NCI-H1092 treated with DMSO at 0.1 percent for 48 hours (cell line): ENCODE measurements at regions not wholly inside any gene's neighbourhood (a gene's known extent, or its start where the extent isn't known, plus 50 kb on each side); places are given as distances from the start of the nearest gene placed in this dataset.

ENCODE experiments used
- DNase-seq: peaks from one replicate; lab custom pipeline; 2025; lab: John Stamatoyannopoulos, UW

DNA sequence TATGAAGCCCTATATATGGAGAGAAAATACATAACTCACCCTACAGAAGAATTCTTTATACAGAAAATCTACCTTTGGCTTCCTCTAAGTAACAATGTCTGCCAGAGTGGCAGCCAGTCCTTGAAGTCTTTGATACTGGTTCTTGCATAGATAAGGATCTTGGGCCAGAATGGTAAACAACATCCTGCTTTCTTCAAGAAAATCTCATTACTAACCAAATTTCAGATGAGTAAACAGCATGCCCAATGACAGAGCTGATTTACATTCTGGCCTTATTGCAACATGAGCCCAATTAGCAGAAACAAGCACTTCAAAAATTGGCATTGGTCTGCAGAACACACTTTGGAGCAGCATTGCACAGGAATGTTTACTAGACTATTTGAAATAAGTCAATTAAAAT, 336.5 kb upstream of the ST6GAL2 start:
- no peak for DNase-seq

DNA sequence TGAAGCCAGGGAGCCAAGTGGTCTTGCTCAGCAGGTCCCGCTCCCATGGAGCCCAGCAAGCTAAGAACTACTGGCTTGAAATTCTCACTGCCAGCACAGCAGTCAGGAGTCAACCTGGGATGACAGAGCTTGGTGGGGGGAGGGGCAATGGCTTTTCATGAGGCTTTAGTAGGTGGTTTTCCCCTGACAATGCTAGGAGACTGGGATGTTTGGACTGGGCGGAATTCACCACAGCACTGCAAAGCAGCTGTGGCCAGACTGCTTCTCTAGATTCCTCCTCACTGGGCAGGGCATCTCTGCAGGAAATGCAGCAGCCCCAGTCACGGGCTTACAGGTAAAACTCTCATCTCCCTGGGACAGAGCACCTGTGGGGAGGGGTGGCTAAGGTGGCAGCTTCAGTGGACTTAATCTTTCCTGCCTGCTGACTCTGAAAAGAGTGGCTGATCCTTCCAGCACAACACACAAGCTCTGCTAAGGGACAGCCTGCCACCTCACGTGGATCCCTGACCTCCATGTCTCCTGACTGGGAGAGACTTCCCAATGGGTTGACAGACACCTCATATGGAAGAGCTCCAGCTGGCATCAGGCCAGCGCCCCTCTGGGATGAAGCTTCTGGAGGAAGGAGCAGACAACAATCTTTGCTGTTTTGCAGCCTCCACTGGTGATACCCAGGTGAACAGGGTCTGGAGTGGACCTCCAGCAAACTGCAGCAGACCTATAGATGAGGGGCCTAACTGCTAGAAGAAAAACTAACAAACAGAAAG, 349.7 kb upstream of the ST6GAL2 start:
- DNase-seq: no peak

GRCh38 chr2:107242811-107243210, 356.8 kb upstream of the ST6GAL2 start:
- no peak for DNase-seq

DNA sequence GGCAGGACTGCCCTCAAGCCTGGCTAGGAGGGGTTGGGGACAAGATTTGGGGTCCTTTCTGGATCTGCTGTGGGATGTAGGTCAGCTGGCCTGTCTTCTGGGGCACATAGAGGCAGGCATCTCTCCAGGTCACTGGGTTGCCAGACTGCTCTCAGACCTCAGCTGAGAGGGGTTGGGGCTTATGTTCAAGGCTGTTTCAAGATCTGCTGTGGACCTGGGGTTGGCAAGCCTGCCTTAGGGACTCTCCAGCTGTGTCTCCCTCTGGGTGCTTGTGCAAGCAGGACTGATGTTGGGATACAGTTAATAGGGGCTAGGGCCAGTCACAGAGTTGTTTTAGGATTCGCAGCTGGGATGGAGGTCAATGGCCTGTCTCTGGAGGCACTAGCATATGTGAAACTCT, 363.0 kb upstream of the ST6GAL2 start:
- DNase-seq: no peak

GRCh38 chr2:107255744-107256143, 369.8 kb upstream of the ST6GAL2 start:
- no peak for DNase-seq

DNA sequence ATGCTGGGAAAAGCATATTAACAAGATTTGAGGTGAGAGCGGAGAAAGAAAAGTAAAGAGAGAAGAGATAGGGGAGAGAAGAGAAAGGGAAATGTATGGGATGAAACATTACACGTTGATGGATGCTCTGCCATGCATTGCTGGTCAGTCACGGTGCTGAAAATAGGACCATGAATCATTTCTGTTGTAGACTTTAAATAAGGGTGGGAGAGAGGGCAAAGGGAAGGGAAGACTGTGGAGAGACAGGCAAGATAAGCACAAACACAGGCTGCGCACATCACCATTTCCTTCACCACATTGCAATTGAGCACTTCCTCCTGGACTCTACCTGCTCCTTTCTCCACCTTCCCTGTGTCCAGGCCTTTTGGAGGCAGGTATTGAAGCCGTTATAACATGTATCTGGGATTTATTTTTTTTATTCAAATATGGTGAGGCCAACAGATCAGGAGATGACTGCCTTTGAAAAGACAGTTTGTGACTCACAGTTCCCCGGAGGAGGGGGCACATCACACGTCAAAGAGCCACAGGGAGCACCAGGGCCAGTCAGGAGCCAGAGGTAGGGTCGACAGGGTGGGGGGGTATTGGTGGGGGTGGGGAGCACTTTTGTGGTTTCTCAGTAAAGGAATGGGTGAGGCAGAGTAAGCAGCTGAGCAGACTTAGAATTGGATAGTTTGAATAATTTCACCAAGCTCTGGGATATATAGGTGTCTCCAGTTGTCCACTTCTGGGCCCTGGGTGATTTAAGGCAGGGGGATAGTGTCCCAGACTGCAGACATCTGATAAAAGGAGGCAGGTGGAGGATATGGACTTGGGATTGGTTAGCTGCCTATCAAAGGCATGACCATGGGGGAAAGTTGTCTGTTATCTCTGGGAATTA, 372.8 kb upstream of the ST6GAL2 start:
- DNase-seq: no peak

DNA sequence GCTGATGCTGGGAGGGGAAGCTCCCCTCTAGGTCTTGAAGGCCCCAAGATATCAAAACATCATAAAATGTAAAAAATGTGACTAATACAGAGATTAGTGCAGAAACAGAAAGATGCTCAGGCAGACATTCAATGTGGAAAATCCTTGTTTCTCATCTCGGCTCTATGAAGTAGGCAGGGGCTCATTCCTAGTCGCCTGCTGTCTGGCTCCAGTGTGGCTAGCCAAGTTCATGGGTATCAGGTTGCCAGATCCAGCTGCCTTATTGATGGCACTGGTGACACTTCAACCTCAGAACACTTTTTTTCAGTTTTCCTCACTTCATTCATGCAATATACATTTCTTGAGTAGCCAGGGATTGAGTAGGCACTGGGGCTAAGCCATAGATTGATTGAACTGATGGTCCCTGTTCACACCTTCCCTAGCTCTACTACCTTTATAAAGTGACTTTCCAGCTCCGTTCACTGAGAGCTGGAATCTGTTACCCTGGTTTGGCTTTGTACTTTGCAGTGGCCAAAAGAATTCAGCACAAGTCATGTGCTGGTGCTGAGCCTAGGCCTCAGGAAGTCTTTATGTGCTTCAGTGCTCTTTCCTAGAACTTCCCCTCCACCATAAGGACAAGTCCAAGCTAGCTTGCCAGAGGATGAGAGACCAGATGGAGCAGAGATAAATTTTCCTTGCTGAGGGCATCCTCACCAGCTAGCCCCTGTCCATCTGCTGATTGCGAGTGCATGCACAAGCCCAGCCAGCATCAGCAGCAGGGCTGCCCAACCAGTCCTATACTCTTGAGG, 373.6 kb upstream of the ST6GAL2 start:
- no peak for DNase-seq

- no peak for DNase-seq
Observed at GRCh38 chr2:107263628-107264027, 377.7 kb upstream of the ST6GAL2 start.

GRCh38 chr2:107264184-107264583, 378.2 kb upstream of the ST6GAL2 start:
- DNase-seq: no peak

GRCh38 chr2:107266555-107266954, 380.6 kb upstream of the ST6GAL2 start:
- DNase-seq: no peak

DNA sequence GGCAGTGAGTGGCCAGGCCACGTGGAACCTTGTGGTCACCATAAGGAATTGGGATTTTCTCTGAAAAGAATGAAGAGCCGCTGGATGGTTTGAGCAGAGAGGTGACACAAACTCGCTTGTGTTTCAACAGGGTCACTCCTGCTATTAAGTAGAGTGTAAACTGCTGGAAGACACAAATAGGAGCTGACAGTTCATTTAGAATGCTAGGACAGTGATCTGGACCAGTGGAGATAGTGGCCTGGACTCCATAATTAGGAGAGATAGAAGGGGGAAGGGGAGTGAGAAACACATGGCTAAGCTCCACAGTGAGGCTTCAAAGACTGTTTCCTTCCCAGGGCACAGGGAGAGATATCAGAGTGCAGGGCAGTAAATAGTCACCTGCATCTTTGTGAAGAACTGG, 381.1 kb upstream of the ST6GAL2 start:
- no peak for DNase-seq

GRCh38 chr2:107276034-107276433, 390.1 kb upstream of the ST6GAL2 start:
- no peak for DNase-seq

- no peak for DNase-seq
Observed at GRCh38 chr2:107278672-107279071, 392.7 kb upstream of the ST6GAL2 start.

GRCh38 chr2:107281637-107282036, 395.7 kb upstream of the ST6GAL2 start:
- DNase-seq: no peak

GRCh38 chr2:107282135-107282534, 396.2 kb upstream of the ST6GAL2 start:
- no peak for DNase-seq

DNA sequence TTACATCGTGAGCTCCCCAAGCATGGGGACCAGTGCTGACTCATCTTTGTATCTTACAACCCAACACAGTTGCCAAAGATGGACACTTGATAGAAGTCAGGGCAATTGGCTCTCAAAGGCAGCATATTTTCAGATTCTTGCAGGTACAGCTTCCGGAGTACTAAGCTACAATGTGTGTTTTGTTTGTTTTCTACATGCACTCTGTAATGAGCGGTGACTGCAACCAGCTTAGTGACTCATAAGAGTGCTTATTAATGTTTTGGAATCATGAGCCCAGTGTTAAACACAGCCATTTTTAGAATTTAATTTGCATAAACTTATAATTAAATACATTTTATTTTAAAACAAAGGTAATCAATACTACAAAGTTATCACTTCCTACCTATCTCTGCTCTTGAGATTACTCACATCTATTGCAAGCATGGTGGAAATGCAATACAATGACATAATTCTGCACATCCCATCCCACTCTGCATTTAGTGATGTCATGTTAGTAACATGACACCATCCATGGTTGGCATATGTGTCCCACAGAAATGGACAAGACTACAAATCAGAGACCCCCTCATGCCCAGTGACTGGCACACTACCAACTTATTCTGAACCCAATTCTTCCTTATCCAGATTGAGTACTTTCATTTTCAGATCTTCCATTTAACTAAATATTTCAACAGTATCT, 399.8 kb upstream of the ST6GAL2 start:
- no peak for DNase-seq

- DNase-seq: no peak
Observed at GRCh38 chr2:107290041-107290440, 404.1 kb upstream of the ST6GAL2 start.

- no peak for DNase-seq
Observed at GRCh38 chr2:107303964-107304363, 418.0 kb upstream of the ST6GAL2 start.

DNA sequence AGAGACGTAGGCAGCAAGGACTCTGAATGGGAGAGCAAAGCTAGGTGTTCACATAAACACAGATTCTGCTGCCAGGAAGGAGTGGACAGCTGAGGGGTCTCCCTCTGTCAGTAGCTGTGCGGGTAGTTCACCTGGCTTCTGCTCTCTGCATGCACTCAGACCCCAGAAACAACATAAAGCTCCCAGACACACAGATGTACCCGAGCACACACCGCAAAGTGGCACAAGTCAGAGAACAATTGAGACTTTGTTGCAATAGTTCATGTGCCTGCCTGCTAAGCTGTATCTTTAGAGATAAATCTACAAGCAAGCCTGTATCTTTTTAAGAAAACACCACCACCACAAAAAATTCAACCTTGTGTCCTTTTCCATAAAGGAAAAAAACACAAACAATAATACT, 420.0 kb upstream of the ST6GAL2 start:
- no peak for DNase-seq

DNA sequence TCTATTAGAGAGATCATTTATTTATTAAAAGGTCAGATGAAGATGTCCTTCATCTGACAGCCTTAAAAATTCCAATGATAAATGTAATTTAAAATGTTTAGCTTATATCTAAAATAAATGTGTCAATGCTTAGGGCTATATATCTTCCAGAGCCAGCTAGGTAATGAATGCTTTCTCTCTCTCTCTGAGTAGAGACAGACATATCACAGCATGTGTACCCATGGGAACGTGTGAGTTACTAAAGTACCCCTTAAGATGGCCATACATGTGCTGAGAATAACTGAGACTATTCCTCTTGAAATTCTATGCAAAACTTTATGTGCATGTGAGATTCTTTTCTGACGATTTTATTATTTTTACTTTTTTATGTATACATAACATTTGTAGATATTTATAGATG, 420.9 kb upstream of the ST6GAL2 start:
- DNase-seq: no peak

- DNase-seq: no peak
Observed at GRCh38 chr2:107308835-107309234, 422.9 kb upstream of the ST6GAL2 start.

DNA sequence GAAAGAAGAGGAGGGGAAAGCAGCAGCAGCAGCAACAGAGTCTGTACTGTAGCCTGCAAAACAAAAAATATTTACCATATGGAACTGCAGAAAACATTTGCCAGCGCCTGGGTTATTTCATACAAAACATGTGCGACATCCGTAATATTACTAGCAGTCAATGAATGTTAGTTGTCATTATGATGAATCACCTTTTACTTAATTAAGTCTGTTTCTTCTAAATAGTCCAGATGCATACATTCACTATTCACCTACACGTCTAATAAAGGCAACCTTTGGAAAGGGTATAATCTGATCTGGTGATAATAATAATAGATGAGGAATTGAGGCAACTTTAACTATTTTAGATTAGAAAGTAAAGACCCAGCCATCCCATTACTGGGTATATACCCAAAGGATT, 426.3 kb upstream of the ST6GAL2 start:
- DNase-seq: no peak
